Fibroblast of lung (primary cell): ENCODE measurements at regions not wholly inside any gene's neighbourhood (a gene's known extent, or its start where the extent isn't known, plus 50 kb on each side); places are given as distances from the start of the nearest gene placed in this dataset.

Experiments used
- DNase-seq, 2 donors: peaks; one replicate each; pipeline versions ENCODE4 v3.0.0 to v3.0.0-alpha.2; 2010; ENCODE audit warnings: low read depth in 2 of 2
- H2AFZ ChIP-seq: 2 replicates; pipeline ENCODE4 v1.5.1; 2012; ENCODE audit warnings: low read length, control low read depth, inconsistent platforms
- H3K27ac ChIP-seq: 2 replicates; pipeline ENCODE4 v1.5.1; 2011; ENCODE audit warnings: low read length, control low read depth; ENCODE audit not compliant: insufficient read depth
- H3K27me3 ChIP-seq: 2 replicates; pipeline ENCODE4 v1.5.1; 2011; ENCODE audit warnings: mild to moderate bottlenecking, low read length; ENCODE audit not compliant: control insufficient read depth, insufficient read depth
- H3K36me3 ChIP-seq: 2 replicates; pipeline ENCODE4 v1.5.1; 2011; ENCODE audit warnings: low read length; ENCODE audit not compliant: control insufficient read depth, insufficient read depth
- H3K4me1 ChIP-seq: 2 replicates; pipeline ENCODE4 v1.5.1; 2011; ENCODE audit warnings: low read length; ENCODE audit not compliant: control insufficient read depth, insufficient read depth; ENCODE audit errors: extremely low read depth
- H3K4me2 ChIP-seq: 2 replicates; pipeline ENCODE4 v1.5.1; 2011; ENCODE audit warnings: low read length, control low read depth; ENCODE audit not compliant: insufficient read depth; ENCODE audit errors: extremely low read depth
- H3K4me3 ChIP-seq, 4 experiments: fragments of 200-600 bp in 1 of 4; sonication (generic) in 1 of 4; replicated peaks in 1 of 4; 2 replicates each; pipeline ENCODE4 v1.5.1; 2011 to 2016; ENCODE audit warnings: low read length in 4 of 4, low read depth in 3 of 4, mild to moderate bottlenecking in 3 of 4, control low read depth in 2 of 4, inconsistent platforms in 1 of 4, mixed read lengths in 1 of 4; ENCODE audit not compliant: insufficient read depth in 1 of 4; ENCODE audit errors: control extremely low read depth in 1 of 4
- H3K79me2 ChIP-seq: 2 replicates; pipeline ENCODE4 v1.5.1; 2012; ENCODE audit warnings: mild to moderate bottlenecking, low read length, inconsistent platforms; ENCODE audit not compliant: control insufficient read depth, insufficient read depth
- H3K9ac ChIP-seq: 2 replicates; pipeline ENCODE4 v1.5.1; 2011; ENCODE audit warnings: mild to moderate bottlenecking, low read length, control low read depth; ENCODE audit not compliant: insufficient read depth
- H3K9me3 ChIP-seq: 2 replicates; pipeline ENCODE4 v1.5.1; 2012; ENCODE audit warnings: low read depth, low read length; ENCODE audit not compliant: control insufficient read depth, insufficient read depth
- H4K20me1 ChIP-seq: 2 replicates; pipeline ENCODE4 v1.5.1; 2011; ENCODE audit warnings: low read length; ENCODE audit not compliant: control insufficient read depth, insufficient read depth; ENCODE audit errors: extremely low read depth
- EZH2 ChIP-seq: IDR thresholded peaks from 2 replicates; pipeline ENCODE4 v1.5.1; 2012; ENCODE audit warnings: low read length, control low read depth, mild to moderate bottlenecking; ENCODE audit errors: missing control alignments
- TF ChIP-seq, protein P1 (sequence below), 2 donors: IDR thresholded peaks in 1 of 2; conservative IDR thresholded peaks in 1 of 2; 1 replicate in 1 of 2; 2 replicates in 1 of 2; pipeline ENCODE4 v1.5.1; 2011 to 2012; ENCODE audit warnings: low read length in 2 of 2, control low read depth in 1 of 2, inconsistent platforms in 1 of 2, low read depth in 1 of 2, mild to moderate bottlenecking in 1 of 2

DNA sequence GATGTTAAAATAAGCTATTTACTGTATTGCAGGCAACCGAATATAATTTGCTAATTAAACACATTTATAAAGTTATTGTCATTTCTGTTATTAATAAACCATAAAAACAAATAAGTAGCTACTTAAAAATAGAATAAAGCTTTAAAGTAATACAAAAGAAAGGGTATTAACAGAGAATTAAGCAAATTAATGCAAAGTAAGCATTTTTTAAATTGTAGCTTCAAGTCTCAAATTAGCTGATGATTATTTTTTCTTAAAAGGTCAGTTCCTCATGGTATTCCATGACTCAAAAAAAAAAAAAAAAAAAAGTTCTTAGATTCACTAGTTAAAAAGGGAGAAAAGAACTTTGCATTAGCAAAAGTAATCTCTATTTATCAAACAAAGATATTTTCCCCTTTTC is 292.5 kb downstream of the SLITRK1 start:
- H4K20me1 ChIP-seq, result no peaks in the 10 kb centered on the region
- no peaks in the 10 kb centered on the region for H3K9me3 ChIP-seq
- H3K9ac ChIP-seq, result no peak overlapping the region
- H3K4me2 ChIP-seq, result no peak overlapping the region
- no peaks in the 10 kb centered on the region for H3K79me2 ChIP-seq
- H3K27ac ChIP-seq, result no peak overlapping the region
- H3K27me3 ChIP-seq, result no peaks in the 10 kb centered on the region
- TF ChIP-seq, protein P1, sequence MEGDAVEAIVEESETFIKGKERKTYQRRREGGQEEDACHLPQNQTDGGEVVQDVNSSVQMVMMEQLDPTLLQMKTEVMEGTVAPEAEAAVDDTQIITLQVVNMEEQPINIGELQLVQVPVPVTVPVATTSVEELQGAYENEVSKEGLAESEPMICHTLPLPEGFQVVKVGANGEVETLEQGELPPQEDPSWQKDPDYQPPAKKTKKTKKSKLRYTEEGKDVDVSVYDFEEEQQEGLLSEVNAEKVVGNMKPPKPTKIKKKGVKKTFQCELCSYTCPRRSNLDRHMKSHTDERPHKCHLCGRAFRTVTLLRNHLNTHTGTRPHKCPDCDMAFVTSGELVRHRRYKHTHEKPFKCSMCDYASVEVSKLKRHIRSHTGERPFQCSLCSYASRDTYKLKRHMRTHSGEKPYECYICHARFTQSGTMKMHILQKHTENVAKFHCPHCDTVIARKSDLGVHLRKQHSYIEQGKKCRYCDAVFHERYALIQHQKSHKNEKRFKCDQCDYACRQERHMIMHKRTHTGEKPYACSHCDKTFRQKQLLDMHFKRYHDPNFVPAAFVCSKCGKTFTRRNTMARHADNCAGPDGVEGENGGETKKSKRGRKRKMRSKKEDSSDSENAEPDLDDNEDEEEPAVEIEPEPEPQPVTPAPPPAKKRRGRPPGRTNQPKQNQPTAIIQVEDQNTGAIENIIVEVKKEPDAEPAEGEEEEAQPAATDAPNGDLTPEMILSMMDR (conservative IDR thresholded peaks at IDR 0.05 in 1 of 2, IDR thresholded peaks at IDR 0.05 in 1 of 2; ENCODE audit: low read depth in 1 of 2, low read length in 2 of 2), result no peak
- no peak for TF ChIP-seq EZH2
- no peaks in the 10 kb centered on the region for H3K36me3 ChIP-seq
- no peak overlapping the region for H3K4me3 ChIP-seq
- no peak overlapping the region for H2AFZ ChIP-seq
- no peaks in the 10 kb centered on the region for H3K4me1 ChIP-seq
- no peak for DNase-seq

DNA sequence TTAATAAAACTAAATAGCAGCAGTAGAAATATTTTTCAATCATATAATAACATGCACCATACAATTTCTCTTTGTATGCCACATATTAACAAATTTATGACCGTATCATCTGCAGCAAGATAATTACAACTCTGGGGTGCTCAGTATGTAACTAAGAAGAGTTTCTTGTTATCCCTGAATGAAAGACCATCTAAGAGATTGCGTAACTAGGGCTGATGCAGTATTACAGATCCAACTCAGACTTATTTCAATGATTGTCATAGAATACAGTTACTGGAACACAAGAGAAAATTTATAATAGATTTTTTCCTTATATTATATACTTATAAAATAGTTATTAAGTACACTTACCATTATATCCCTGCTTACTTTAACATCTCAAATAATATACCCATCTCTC is 305.1 kb downstream of the SLITRK1 start:
- H4K20me1 ChIP-seq, result no peaks in the 10 kb centered on the region
- H3K9ac ChIP-seq, result no peak overlapping the region
- DNase-seq, result no peak
- no peak overlapping the region for H3K4me3 ChIP-seq
- H2AFZ ChIP-seq, result no peak overlapping the region
- no peaks in the 10 kb centered on the region for H3K27me3 ChIP-seq
- TF ChIP-seq, protein P1 (conservative IDR thresholded peaks at IDR 0.05 in 1 of 2, IDR thresholded peaks at IDR 0.05 in 1 of 2; ENCODE audit: low read depth in 1 of 2, low read length in 2 of 2), result no peak
- no peak for TF ChIP-seq EZH2
- H3K36me3 ChIP-seq, result no peaks in the 10 kb centered on the region
- no peaks in the 10 kb centered on the region for H3K4me1 ChIP-seq
- no peak overlapping the region for H3K27ac ChIP-seq
- H3K9me3 ChIP-seq, result no peaks in the 10 kb centered on the region
- H3K79me2 ChIP-seq, result no peaks in the 10 kb centered on the region
- no peak overlapping the region for H3K4me2 ChIP-seq

DNA sequence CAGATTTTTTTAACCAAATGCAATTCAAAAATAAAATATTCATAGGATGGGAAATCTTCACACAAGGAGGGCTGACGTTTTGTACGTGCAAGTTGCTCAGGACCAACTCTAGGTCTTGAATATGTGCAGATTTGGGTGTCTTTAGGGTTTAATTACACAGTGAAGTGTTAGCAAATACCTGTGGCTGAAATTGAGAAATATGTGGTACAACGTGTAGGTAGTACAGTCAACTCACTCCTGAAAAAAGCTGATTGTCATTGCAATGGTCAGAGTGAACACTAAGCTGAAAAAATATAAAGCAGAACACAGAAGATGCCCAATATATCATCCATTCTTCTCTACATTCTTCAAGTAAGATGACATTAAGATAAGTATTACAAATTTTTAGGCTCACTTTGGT is 314.3 kb downstream of the SLITRK1 start:
- Histone ChIP-seq H3K9me3 (no peaks in the 10 kb centered on the region), H4K20me1 (no peaks in the 10 kb centered on the region), H3K27ac (no peak overlapping the region), H2AFZ (no peak overlapping the region), H3K4me3 (no peak overlapping the region), H3K36me3 (no peaks in the 10 kb centered on the region), H3K27me3 (no peaks in the 10 kb centered on the region), H3K9ac (no peak overlapping the region), H3K79me2 (no peaks in the 10 kb centered on the region), H3K4me1 (no peaks in the 10 kb centered on the region), H3K4me2 (no peak overlapping the region)
- no peak for DNase-seq
- TF ChIP-seq, protein P1 (conservative IDR thresholded peaks at IDR 0.05 in 1 of 2, IDR thresholded peaks at IDR 0.05 in 1 of 2; ENCODE audit: low read depth in 1 of 2, low read length in 2 of 2), result no peak
- TF ChIP-seq EZH2, result no peak
